ENCODE measurements at regions not wholly inside any gene's neighbourhood (a gene's known extent, or its start where the extent isn't known, plus 50 kb on each side); places are given as distances from the start of the nearest gene placed in this dataset.

DNA sequence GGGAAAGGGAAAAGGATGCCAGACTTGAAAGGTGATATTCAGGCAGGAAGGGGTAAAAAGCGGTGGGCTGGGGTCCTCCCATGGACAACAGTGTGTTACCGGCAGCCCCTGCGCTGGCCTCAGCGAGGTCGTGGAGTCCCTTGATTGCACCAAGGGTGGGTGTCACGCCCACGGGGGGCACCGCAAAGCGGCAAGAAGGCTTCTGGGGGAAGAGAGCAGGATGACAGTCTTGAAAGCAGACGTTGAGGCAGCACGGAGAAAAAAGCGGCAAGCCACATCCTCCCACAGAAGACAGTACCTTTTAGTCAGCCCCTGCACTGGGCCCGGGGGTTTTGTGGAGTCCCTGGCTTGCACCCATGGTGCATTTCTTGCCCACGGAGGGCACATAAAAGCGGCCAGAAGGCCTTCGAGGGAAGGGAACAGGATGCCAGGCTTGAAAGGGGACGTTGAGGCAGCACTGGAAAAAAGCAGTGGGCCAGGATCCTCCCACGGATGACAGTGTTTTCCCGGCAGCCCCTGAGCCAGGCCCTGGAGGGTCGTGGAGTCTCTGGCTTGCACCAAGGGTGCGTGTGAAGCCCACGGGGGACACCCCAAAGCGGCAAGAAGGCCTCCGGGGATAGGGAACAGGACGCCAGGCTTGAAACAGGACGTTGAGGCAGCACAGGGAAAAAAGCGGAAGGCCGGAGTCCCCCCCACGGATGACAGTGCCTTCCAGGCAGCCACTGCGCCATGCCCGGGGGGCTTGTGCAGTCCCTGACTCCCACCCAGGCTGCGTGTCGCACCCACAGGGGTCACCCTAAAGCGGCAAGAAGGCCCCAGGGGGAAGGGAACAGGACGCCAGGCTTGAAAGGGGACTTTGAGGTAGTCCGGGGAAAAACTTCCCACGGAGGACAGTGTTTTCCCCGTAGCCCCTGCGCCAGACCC is 162.2 kb upstream of the ALG10B start:
- Histone ChIP-seq H3K36me3 (ENCODE audit: insufficient read depth, low read length) (no peaks in the 10 kb centered on the region), H3K79me2 (ENCODE audit: control insufficient read depth, insufficient read depth, low read length, unreplicated experiment) (no peaks in the 10 kb centered on the region), H3K27me3 (ENCODE audit: insufficient read depth, low read length) (no peaks in the 10 kb centered on the region), H2AFZ (ENCODE audit: low read length, unreplicated experiment) (no peak overlapping the region), H3K4me1 (ENCODE audit: control insufficient read depth, insufficient read depth, low read length, unreplicated experiment) (no peaks in the 10 kb centered on the region), H3K4me3 (ENCODE audit: low read depth, low read length) (no peak overlapping the region), H3K27ac (ENCODE audit: low read depth, low read length) (no peak overlapping the region)

DNA sequence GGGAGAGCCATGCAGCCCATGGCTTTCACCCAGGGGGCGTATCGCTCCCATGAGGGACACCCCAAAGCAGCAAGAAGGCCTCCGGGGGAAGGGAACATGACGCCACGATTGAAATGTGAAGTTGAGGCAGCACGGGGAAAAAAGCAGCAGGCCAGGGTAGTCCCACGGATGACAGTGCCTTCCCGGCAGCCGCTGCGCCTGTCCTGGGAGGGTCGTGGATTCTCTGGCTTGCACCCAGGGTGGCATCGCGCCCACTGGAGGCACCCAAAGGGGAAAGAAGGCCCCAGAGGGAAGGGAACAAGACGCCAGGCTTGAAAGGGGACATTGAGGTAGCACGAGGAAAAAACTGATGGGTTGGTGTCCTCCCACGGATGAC is 161.6 kb upstream of the ALG10B start:
- Histone ChIP-seq H3K4me3 (ENCODE audit: low read depth, low read length) (no peak overlapping the region), H3K4me1 (ENCODE audit: control insufficient read depth, insufficient read depth, low read length, unreplicated experiment) (no peaks in the 10 kb centered on the region), H3K36me3 (ENCODE audit: insufficient read depth, low read length) (no peaks in the 10 kb centered on the region), H3K27me3 (ENCODE audit: insufficient read depth, low read length) (no peaks in the 10 kb centered on the region), H3K27ac (ENCODE audit: low read depth, low read length) (no peak overlapping the region), H2AFZ (ENCODE audit: low read length, unreplicated experiment) (no peak overlapping the region), H3K79me2 (ENCODE audit: control insufficient read depth, insufficient read depth, low read length, unreplicated experiment) (no peaks in the 10 kb centered on the region)

DNA sequence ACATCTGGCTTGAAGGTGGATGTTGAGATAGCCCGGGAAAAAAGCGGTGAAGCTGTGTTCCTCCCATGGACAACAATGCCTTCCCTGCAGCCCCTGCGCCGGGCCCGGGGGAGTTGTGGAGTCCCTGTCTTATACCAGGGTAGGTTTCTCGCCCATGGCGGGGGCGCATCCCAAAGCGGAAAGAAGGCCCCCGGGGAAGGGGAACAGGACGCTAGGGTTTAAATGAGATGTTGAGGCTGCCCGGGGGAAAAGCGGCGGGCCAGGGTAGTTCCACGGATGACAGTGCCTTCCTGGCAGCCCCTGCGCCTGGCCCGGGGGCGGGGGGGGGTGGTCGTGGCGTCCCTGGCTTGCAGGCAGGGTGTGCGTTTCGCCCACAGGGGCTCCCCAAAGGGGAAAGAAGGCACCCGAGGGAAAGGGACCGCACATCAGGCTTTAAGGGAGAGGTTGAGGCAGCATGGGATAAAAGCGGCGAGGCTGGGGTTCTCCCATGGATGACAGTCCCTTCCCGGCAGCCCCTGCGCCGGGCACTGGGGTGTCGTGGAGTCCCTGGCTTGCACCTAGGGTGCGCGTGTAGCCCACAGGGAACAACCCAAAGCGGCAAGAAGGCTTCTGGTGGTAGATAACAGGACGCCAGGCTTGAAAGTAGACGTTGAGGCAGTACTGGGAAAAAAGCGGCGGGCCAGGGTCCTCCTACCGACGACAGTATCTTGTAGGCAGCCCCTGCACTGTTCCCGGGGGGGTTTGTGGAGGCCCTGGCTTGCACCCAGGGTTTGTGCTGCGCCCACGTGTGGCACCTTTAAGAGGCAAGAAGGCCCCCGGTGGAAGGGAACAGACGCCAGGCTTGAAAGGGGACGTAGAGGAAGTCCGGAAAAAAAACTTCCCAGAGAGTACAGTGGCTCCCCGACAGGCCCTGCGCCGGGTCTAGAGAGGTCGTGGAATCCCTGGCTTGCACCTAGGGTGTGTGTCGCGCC is 160.8 kb upstream of the ALG10B start:
- Histone ChIP-seq H2AFZ (ENCODE audit: low read length, unreplicated experiment) (no peak overlapping the region), H3K27ac (ENCODE audit: low read depth, low read length) (no peak overlapping the region), H3K4me1 (ENCODE audit: control insufficient read depth, insufficient read depth, low read length, unreplicated experiment) (no peaks in the 10 kb centered on the region), H3K79me2 (ENCODE audit: control insufficient read depth, insufficient read depth, low read length, unreplicated experiment) (no peaks in the 10 kb centered on the region), H3K27me3 (ENCODE audit: insufficient read depth, low read length) (no peaks in the 10 kb centered on the region), H3K36me3 (ENCODE audit: insufficient read depth, low read length) (no peaks in the 10 kb centered on the region), H3K4me3 (ENCODE audit: low read depth, low read length) (no peak overlapping the region)

DNA sequence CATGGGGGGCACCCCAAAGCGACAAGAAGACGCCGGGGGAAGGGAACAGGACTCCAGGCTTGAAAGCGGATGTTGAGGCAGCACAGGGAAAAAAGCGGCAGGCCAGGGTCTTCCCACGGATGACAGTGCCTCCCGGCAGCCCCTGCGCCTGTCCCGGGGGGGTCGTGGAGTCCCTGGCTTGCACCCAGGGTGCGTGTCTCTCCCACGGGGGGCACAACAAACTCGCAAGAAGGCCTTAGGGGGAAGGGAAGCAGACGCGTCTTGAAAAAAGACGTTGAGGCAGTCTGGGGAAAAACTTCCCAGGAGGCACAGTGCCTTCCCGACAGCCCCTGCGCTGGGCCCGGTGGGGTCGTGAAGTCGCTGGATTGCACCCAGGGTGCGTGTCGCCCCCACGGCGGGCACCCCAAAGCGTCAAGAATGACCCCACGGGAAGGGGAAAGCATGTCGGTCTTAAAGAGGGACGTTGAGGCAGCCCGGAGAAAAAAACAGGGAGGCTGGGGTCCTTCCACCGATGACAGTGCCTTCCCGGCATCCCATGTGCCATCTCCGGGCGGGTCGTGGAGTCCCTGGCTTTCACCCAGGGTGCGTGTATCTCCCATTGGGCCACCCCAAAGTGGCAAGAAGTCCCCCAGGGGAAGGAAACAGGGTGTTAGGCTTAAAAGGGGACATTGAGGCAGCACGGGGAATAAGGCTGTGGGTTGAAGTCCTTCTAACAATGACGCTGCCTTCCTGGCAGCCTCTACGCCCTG is 159.9 kb upstream of the ALG10B start:
- Histone ChIP-seq H3K36me3 (ENCODE audit: insufficient read depth, low read length) (no peaks in the 10 kb centered on the region), H3K4me3 (ENCODE audit: low read depth, low read length) (no peak overlapping the region), H3K27ac (ENCODE audit: low read depth, low read length) (no peak overlapping the region), H3K27me3 (ENCODE audit: insufficient read depth, low read length) (no peaks in the 10 kb centered on the region), H2AFZ (ENCODE audit: low read length, unreplicated experiment) (no peak overlapping the region), H3K79me2 (ENCODE audit: control insufficient read depth, insufficient read depth, low read length, unreplicated experiment) (no peaks in the 10 kb centered on the region), H3K4me1 (ENCODE audit: control insufficient read depth, insufficient read depth, low read length, unreplicated experiment) (no peaks in the 10 kb centered on the region)

DNA sequence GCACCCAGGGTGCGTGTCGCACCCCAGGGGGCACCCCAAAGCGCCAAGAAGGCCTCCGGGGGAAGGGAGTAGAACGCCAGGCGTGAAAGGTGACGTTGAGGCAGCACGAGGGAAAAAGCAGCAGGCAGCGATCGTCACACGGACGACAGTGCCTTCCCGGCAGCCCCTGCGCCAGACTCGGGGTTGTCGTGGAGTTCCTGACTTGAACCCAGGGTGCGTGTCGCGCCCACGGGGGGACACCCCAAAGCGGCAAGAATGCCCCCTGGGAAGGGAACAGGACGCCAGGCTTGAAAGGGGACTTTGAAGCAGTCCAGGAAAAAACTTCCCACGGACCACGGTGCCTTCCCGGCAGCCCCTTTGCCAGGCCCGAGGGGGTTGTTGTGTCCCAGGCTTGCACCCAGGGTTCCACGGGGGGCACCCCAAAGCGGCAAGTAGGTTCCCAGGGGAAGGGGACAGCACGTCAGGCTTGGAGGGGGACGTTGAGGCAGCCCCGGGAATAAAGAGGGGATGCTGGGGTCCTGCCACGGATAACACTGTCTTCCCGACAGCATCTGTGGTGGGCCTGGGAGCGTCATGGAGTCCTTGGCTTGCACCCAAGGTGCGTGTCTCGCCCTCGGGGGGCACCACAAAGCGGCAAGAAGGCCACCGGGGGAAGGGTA is 159.2 kb upstream of the ALG10B start:
- no peaks in the 10 kb centered on the region for H3K36me3 ChIP-seq (ENCODE audit: insufficient read depth, low read length)
- no peak overlapping the region for H2AFZ ChIP-seq (ENCODE audit: low read length, unreplicated experiment)
- no peaks in the 10 kb centered on the region for H3K27me3 ChIP-seq (ENCODE audit: insufficient read depth, low read length)
- no peaks in the 10 kb centered on the region for H3K4me1 ChIP-seq (ENCODE audit: control insufficient read depth, insufficient read depth, low read length, unreplicated experiment)
- no peak overlapping the region for H3K27ac ChIP-seq (ENCODE audit: low read depth, low read length)
- no peak overlapping the region for H3K4me3 ChIP-seq (ENCODE audit: low read depth, low read length)
- H3K79me2 ChIP-seq (ENCODE audit: control insufficient read depth, insufficient read depth, low read length, unreplicated experiment), result no peaks in the 10 kb centered on the region

DNA sequence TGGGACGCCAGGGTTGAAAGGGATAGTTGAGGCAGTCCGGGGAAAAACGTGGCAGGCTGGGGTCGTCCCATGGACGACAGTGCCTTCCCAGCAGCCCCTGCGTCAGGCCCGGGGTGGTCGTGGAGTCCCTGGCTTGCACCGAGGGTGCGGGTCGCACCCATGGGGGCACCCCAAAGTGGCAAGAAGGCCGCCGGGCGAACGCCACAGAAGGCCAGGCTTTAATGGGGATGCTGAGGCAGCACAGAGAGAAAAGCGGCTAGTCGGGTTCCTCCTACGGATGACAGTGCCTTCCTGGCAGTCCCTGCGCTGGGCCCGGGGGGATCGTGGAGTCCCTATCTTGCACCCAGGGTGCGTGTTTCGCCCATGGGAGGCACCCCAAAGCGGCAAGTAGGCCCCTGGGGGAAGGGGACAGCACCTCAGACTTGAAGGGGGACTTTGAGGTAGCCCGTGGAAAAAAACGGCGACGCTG is 158.6 kb upstream of the ALG10B start:
- Histone ChIP-seq H3K36me3 (ENCODE audit: insufficient read depth, low read length) (no peaks in the 10 kb centered on the region), H3K4me1 (ENCODE audit: control insufficient read depth, insufficient read depth, low read length, unreplicated experiment) (no peaks in the 10 kb centered on the region), H3K79me2 (ENCODE audit: control insufficient read depth, insufficient read depth, low read length, unreplicated experiment) (no peaks in the 10 kb centered on the region), H3K27ac (ENCODE audit: low read depth, low read length) (no peak overlapping the region), H2AFZ (ENCODE audit: low read length, unreplicated experiment) (no peak overlapping the region), H3K4me3 (ENCODE audit: low read depth, low read length) (no peak overlapping the region), H3K27me3 (ENCODE audit: insufficient read depth, low read length) (no peaks in the 10 kb centered on the region)

DNA sequence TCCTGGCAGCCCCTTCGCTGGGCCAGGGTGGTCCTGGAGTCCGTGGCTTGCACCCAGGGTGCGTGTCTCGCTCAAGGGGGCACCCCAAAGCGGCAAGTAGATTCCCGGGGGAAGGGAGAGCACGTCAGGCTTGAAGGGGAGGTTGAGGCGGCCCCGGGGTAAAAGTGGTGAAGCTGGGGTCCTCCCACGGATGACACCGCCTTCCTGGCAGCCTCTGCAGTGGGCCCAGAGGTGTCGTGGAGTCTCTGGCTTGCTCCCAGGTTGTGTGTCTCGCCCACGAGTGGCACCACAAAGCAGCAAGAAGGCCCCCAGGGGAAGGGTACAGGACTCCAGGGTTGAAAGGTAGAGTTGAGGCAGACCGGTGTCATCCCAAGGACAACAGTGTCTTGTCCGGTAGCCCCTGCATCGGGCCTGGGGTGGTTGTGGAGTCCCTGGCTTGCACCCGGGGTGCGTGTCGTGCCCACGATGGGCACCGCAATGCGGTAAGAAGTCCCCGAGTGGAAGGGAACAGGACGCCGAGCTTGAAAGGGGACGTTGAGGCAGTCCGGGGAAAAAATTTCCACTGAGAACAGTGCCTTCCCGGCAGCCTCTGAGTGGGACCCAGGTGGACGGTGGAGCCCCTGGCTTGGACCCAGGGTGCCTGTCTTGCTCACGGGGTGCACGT is 158.0 kb upstream of the ALG10B start:
- Histone ChIP-seq H3K79me2 (ENCODE audit: control insufficient read depth, insufficient read depth, low read length, unreplicated experiment) (no peaks in the 10 kb centered on the region), H3K36me3 (ENCODE audit: insufficient read depth, low read length) (no peaks in the 10 kb centered on the region)

DNA sequence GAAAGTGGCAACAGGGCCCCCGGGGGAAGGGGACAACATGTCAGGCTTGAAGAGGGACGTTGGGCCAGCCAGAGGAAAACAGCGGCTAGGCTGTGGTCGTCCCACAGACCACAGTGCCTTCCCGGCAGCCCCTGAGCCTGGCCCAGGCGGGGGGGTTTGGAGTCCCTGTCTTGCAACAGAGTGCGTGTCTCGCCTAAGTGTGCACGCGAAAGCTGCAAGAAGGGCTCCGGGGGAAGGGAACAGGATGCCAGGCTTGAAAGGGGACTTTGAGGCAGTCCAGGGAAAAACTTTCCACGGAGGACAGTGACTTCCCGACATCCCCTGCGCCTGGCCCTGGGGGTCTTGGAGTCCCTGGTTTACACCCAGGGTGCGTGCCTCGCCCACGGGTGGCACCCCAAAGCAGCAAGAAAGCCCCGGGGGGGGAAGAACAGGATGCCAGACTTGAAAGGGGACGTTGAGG is 157.5 kb upstream of the ALG10B start:
- no peaks in the 10 kb centered on the region for H3K36me3 ChIP-seq (ENCODE audit: insufficient read depth, low read length)
- H3K79me2 ChIP-seq (ENCODE audit: control insufficient read depth, insufficient read depth, low read length, unreplicated experiment), result no peaks in the 10 kb centered on the region
- H3K4me3 ChIP-seq (ENCODE audit: low read depth, low read length), result no peak overlapping the region
- no peak overlapping the region for H3K27ac ChIP-seq (ENCODE audit: low read depth, low read length)
- no peaks in the 10 kb centered on the region for H3K27me3 ChIP-seq (ENCODE audit: insufficient read depth, low read length)
- H2AFZ ChIP-seq (ENCODE audit: low read length, unreplicated experiment), result no peak overlapping the region
- no peaks in the 10 kb centered on the region for H3K4me1 ChIP-seq (ENCODE audit: control insufficient read depth, insufficient read depth, low read length, unreplicated experiment)

More for the DNA sequence above, 158.0 kb upstream of the ALG10B start:
- Histone ChIP-seq H2AFZ (ENCODE audit: low read length, unreplicated experiment) (no peak overlapping the region), H3K27ac (ENCODE audit: low read depth, low read length) (no peak overlapping the region), H3K4me1 (ENCODE audit: control insufficient read depth, insufficient read depth, low read length, unreplicated experiment) (no peaks in the 10 kb centered on the region), H3K27me3 (ENCODE audit: insufficient read depth, low read length) (no peaks in the 10 kb centered on the region), H3K4me3 (ENCODE audit: low read depth, low read length) (no peak overlapping the region)

DNA sequence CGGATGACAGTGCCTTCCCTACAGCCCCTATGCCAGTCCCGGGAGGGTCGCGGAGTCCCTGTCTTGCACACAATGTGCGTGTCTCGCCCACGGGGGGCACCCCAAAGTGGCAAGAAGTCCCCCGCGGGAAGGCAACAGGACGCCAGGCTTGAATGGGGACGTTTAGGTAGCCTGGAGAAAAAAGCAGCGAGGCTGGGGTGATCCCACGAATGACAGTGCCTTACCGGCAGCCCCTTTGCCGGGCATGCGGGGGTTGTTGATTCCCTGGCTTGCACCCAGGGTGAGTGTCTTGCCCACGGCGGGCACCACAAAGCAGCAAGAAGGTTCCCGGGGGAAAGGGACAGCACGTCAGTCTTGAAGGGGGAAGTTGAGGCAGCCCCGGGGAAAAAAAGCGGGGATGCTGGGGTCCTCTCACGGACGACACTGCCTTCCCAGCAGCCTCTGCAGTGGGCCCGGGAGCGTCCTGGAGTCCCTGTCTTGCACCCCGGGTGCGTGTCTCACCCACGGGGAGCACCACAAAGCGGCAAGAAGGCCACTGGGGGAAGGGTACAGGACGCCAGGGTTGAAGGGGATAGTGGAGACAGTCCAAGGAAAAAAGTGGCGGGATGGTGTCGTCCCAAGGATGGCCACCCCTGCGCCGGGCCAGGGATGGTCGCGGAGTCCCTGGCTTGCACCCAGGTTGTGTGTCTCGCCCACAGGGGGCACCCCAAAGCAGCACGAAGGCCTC is 156.8 kb upstream of the ALG10B start:
- no peak overlapping the region for H2AFZ ChIP-seq (ENCODE audit: low read length, unreplicated experiment)
- H3K27me3 ChIP-seq (ENCODE audit: insufficient read depth, low read length), result no peaks in the 10 kb centered on the region
- no peak overlapping the region for H3K27ac ChIP-seq (ENCODE audit: low read depth, low read length)
- H3K4me3 ChIP-seq (ENCODE audit: low read depth, low read length), result no peak overlapping the region
- H3K79me2 ChIP-seq (ENCODE audit: control insufficient read depth, insufficient read depth, low read length, unreplicated experiment), result no peaks in the 10 kb centered on the region
- H3K4me1 ChIP-seq (ENCODE audit: control insufficient read depth, insufficient read depth, low read length, unreplicated experiment), result no peaks in the 10 kb centered on the region
- H3K36me3 ChIP-seq (ENCODE audit: insufficient read depth, low read length), result no peaks in the 10 kb centered on the region
